ENCODE measurements at regions not wholly inside any gene's neighbourhood (a gene's known extent, or its start where the extent isn't known, plus 50 kb on each side); places are given as distances from the start of the nearest gene placed in this dataset.
A peak's percentile ranks its signal among the peaks of the same experiment; 100 is the strongest.

- intact Hi-C loops (cut with DNase I) = loop anchor here in 1 of 10 donors (10.0 kb wide), 1 partner anchor 323 kb away; no protein-coding TSS in a partner anchor
- no peak overlapping the region for H3K4me3 ChIP-seq
- no peak for DNase-seq
- H3K36me3 ChIP-seq = no peaks in the 10 kb centered on the region
- TF ChIP-seq POLR2A (IDR thresholded peaks at IDR 0.05) (no peak), CTCF (IDR thresholded peaks at IDR 0.05) (no peak)
- no peaks in the 10 kb centered on the region for H3K9me3 ChIP-seq
- no peak overlapping the region for H3K27ac ChIP-seq
- ATAC-seq = no peak
- 46 to 59% (median 54%) methylated on average over 3 of the region's 3 CpGs for WGBS, 4 donors
- no peaks in the 10 kb centered on the region for H3K27me3 ChIP-seq
- H3K4me1 ChIP-seq = no peaks in the 10 kb centered on the region
These were observed 299.0 kb upstream of the PPFIA2 start for GRCh38 chr12:82058197-82058596.

- Histone ChIP-seq H3K4me3 (no peak overlapping the region), H3K9me3 (no peaks in the 10 kb centered on the region), H3K4me1 (no peaks in the 10 kb centered on the region), H3K27me3 (no peaks in the 10 kb centered on the region), H3K27ac (no peak overlapping the region), H3K36me3 (no peaks in the 10 kb centered on the region)
- TF ChIP-seq POLR2A (IDR thresholded peaks at IDR 0.05) (no peak), CTCF (IDR thresholded peaks at IDR 0.05) (no peak)
- ATAC-seq (peak in 1 of 4 donors; percentile 34), DNase-seq (no peak)
- intact Hi-C loops (cut with DNase I) = loop anchor here in 1 of 10 donors (10.0 kb wide), 1 partner anchor 323 kb away; no protein-coding TSS in a partner anchor
- 45 to 59% (median 58%) methylated on average over 2 of the region's 2 CpGs for WGBS, 4 donors
These were observed 298.6 kb upstream of the PPFIA2 start for GRCh38 chr12:82057770-82058169.

GRCh38 chr12:82055391-82055790, 296.2 kb upstream of the PPFIA2 start:
- ATAC-seq (no peak), DNase-seq (no peak)
- no peaks in the 10 kb centered on the region for H3K4me1 ChIP-seq
- H3K4me3 ChIP-seq = no peak overlapping the region
- no peaks in the 10 kb centered on the region for H3K27me3 ChIP-seq
- H3K36me3 ChIP-seq = no peaks in the 10 kb centered on the region
- no peak for TF ChIP-seq POLR2A (IDR thresholded peaks at IDR 0.05)
- intact Hi-C loops (cut with DNase I) = loop anchor here in 1 of 10 donors (10.0 kb wide), 1 partner anchor 321 kb away; no protein-coding TSS in a partner anchor
- 43 to 69% (median 52%) methylated on average over 1 of the region's 1 CpG for WGBS, 4 donors
- H3K9me3 ChIP-seq = no peaks in the 10 kb centered on the region
- H3K27ac ChIP-seq = no peak overlapping the region

- WGBS, 4 donors = 61 to 83% (median 78%) methylated on average over 2 of the region's 2 CpGs
- no peaks in the 10 kb centered on the region for H3K4me1 ChIP-seq
- TF ChIP-seq CTCF (IDR thresholded peaks at IDR 0.05) = no peak
- no peak for TF ChIP-seq POLR2A (IDR thresholded peaks at IDR 0.05)
- no peaks in the 10 kb centered on the region for H3K36me3 ChIP-seq
- no peak for ATAC-seq
- DNase-seq = no peak
- no peaks in the 10 kb centered on the region for H3K9me3 ChIP-seq
- no peak overlapping the region for H3K4me3 ChIP-seq
- intact Hi-C loops (cut with DNase I) = loop anchor here in 1 of 10 donors (10.0 kb wide), 1 partner anchor 320 kb away; no protein-coding TSS in a partner anchor
- no peaks in the 10 kb centered on the region for H3K27me3 ChIP-seq
- H3K27ac ChIP-seq = no peak overlapping the region
These were observed 295.4 kb upstream of the PPFIA2 start for GRCh38 chr12:82054566-82054965.

- DNase-seq (no peak), ATAC-seq (no peak)
- H3K4me3 ChIP-seq = no peak overlapping the region
- no peak overlapping the region for H3K27ac ChIP-seq
- H3K4me1 ChIP-seq = no peaks in the 10 kb centered on the region
- H3K36me3 ChIP-seq = no peaks in the 10 kb centered on the region
- intact Hi-C loops (cut with DNase I) = no loop called here
- H3K27me3 ChIP-seq = no peaks in the 10 kb centered on the region
- WGBS, 4 donors = 35 to 54% (median 37%) methylated on average over 2 of the region's 2 CpGs
- TF ChIP-seq POLR2A (IDR thresholded peaks at IDR 0.05) (no peak), CTCF (IDR thresholded peaks at IDR 0.05) (no peak)
- H3K9me3 ChIP-seq = no peaks in the 10 kb centered on the region
These were observed 288.3 kb upstream of the PPFIA2 start for GRCh38 chr12:82047446-82047845.
